B cell (primary cell): ENCODE measurements at regions not wholly inside any gene's neighbourhood (a gene's known extent, or its start where the extent isn't known, plus 50 kb on each side); places are given as distances from the start of the nearest gene placed in this dataset.

ENCODE experiments used
- EZH2 ChIP-seq: IDR thresholded peaks from 2 replicates; pipeline ENCODE4 v1.6.1; 2012; ENCODE audit warnings: borderline replicate concordance, low read depth, mild to moderate bottlenecking, moderate library complexity, low read length; ENCODE audit not compliant: insufficient read depth, poor library complexity, severe bottlenecking
- TF ChIP-seq, protein P1 (sequence below): fragments of 200-600 bp; IDR thresholded peaks from one replicate; pipeline ENCODE4 v1.8.0; 2022; ENCODE audit warnings: antibody characterized with exemption, mild to moderate bottlenecking

DNA sequence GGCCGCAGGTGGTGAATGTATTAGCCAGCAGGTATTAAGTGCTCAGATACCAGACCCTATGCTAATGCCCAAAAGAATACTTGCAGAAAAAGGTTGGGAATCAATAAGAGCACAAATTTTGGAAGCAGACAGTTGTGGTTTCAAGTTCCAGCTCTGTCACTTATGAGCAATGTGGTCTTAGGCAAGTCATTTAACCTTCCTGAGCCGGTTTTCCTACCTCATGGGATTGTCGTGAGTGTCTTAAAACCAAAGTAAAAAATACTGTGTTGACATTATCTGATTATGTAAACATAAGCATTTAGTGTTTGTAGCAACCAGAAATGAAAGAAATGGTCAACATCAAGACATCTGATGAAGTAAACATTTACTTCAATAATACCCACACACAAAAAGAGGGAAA is 93.0 kb upstream of the CHST9 start:
- TF ChIP-seq, protein P1, sequence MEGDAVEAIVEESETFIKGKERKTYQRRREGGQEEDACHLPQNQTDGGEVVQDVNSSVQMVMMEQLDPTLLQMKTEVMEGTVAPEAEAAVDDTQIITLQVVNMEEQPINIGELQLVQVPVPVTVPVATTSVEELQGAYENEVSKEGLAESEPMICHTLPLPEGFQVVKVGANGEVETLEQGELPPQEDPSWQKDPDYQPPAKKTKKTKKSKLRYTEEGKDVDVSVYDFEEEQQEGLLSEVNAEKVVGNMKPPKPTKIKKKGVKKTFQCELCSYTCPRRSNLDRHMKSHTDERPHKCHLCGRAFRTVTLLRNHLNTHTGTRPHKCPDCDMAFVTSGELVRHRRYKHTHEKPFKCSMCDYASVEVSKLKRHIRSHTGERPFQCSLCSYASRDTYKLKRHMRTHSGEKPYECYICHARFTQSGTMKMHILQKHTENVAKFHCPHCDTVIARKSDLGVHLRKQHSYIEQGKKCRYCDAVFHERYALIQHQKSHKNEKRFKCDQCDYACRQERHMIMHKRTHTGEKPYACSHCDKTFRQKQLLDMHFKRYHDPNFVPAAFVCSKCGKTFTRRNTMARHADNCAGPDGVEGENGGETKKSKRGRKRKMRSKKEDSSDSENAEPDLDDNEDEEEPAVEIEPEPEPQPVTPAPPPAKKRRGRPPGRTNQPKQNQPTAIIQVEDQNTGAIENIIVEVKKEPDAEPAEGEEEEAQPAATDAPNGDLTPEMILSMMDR: no peak
- no peak for TF ChIP-seq EZH2
